ENCODE measurements at regions not wholly inside any gene's neighbourhood (a gene's known extent, or its start where the extent isn't known, plus 50 kb on each side); places are given as distances from the start of the nearest gene placed in this dataset.
A peak's percentile ranks its signal among the peaks of the same experiment; 100 is the strongest.

- no peak overlapping the region for H3K4me3 ChIP-seq (ENCODE audit: low read length)
- DNase-seq (ENCODE audit: low read depth): peak; percentile 65
- TF ChIP-seq CTCF (conservative IDR thresholded peaks at IDR 0.05; ENCODE audit: low read length): no peak
Observed at GRCh38 chr12:63064080-63064479, 86.9 kb downstream of the AVPR1A start.

GRCh38 chr12:63056649-63057048 is 94.4 kb downstream of the AVPR1A start:
- H3K4me3 ChIP-seq (ENCODE audit: low read length): no peak overlapping the region
- no peak for TF ChIP-seq CTCF (conservative IDR thresholded peaks at IDR 0.05; ENCODE audit: low read length)
- no peak for DNase-seq (ENCODE audit: low read depth)

- no peak for TF ChIP-seq CTCF (conservative IDR thresholded peaks at IDR 0.05; ENCODE audit: low read length)
- no peak for DNase-seq (ENCODE audit: low read depth)
- H3K4me3 ChIP-seq (ENCODE audit: low read length): no peak overlapping the region
Observed at GRCh38 chr12:63052696-63053095, 98.3 kb downstream of the AVPR1A start.

GRCh38 chr12:63047146-63047545 is 103.9 kb downstream of the AVPR1A start:
- no peak for DNase-seq (ENCODE audit: low read depth)
- TF ChIP-seq CTCF (conservative IDR thresholded peaks at IDR 0.05; ENCODE audit: low read length): no peak
- no peak overlapping the region for H3K4me3 ChIP-seq (ENCODE audit: low read length)

GRCh38 chr12:63045020-63045860 is 105.8 kb downstream of the AVPR1A start:
- peak; percentile 72 for DNase-seq (ENCODE audit: low read depth)
- TF ChIP-seq CTCF (conservative IDR thresholded peaks at IDR 0.05; ENCODE audit: low read length): no peak
- H3K4me3 ChIP-seq (ENCODE audit: low read length): no peak overlapping the region

- no peak for DNase-seq (ENCODE audit: low read depth)
- TF ChIP-seq CTCF (conservative IDR thresholded peaks at IDR 0.05; ENCODE audit: low read length): no peak
- no peak overlapping the region for H3K4me3 ChIP-seq (ENCODE audit: low read length)
Observed at GRCh38 chr12:63042646-63043045, 107.7 kb upstream of the PPM1H start.

GRCh38 chr12:63041601-63042000 is 106.7 kb upstream of the PPM1H start:
- TF ChIP-seq CTCF (conservative IDR thresholded peaks at IDR 0.05; ENCODE audit: low read length): no peak
- no peak for DNase-seq (ENCODE audit: low read depth)

More at GRCh38 chr12:63041601-63042000, 106.7 kb upstream of the PPM1H start:
- H3K4me3 ChIP-seq (ENCODE audit: low read length): no peak overlapping the region

Measured in AG10803 (cell line).